Stimulated activated CD8-positive, alpha-beta memory T cell treated with anti-CD3 and anti-CD28 coated beads, Interleukin-2, amount 100 ng/mL, for 48 hours (primary cell): ENCODE measurements at regions not wholly inside any gene's neighbourhood (a gene's known extent, or its start where the extent isn't known, plus 50 kb on each side); places are given as distances from the start of the nearest gene placed in this dataset.
"Not testable (repeated sequence)": the region's sequence is repeated elsewhere in the genome, so short reads cannot be mapped to it uniquely, and the experiment has no call there.

Source experiments
- DNase-seq, 2 donors: peaks; one replicate each; pipeline ENCODE4 v3.0.0-alpha.2; 2020; ENCODE audit warnings: low read depth in 2 of 2

- no peak for DNase-seq
These were observed 107.8 kb upstream of the AHI1 start for GRCh38 chr6:135605278-135605790.

DNA sequence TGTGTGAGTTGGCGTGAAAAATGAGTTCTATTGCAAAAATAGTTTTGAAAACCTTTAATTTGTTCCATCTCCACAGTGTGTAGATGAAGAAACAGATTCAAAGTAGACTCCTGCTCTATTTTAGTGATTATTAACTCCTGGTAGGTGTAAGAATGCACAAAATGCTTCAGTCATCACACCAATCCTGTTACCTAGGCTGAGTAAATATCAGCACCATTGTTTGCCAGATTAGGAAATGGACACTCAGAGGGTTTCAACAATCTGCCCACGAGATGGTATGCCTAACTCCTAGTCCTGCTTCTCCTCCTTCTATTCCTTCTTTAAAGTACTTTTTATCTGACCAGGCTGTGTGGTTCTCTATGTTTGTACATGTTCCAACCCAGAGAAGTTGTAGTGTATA, 108.9 kb upstream of the AHI1 start:
- no peak for DNase-seq

DNA sequence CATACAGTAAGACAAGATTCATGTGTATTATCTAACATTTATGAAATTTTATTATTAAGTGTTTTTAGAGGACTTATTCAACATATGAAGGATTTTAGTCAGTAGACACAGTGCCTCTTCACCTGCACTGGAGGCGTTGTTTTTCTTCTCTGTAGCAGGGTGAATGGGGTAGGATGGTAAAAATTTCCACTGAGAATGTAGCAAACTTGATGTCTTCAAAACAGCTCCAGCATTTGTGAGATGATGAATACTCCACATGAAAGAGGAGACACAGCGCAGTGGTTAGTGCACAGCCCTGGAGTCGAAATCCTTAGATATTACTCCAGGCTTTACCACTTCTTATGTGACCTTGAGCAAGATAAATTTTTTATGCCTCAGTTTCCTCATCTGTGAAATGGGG, 110.5 kb upstream of the AHI1 start:
- no peak for DNase-seq

- DNase-seq, result not testable (repeated sequence)
These were observed 112.7 kb upstream of the AHI1 start for GRCh38 chr6:135610192-135610591.

DNA sequence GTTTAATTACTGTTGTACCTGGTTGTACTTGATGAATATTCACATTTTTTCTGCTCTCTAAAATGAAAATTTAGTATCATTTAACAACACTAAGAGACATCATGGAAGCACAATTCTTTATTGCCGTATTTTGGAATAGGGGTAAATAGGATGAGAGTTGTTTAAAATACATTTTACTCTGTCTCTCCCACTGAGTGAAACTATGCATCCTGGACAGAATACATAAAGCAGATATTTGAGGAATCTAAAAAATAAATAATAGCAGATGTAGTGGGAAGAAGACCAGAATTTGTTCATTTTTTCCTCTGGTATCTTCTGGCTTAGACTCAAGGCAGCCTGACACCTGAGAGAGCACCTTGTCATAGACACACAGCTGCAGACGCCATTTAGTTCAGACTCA, 119.1 kb upstream of the AHI1 start:
- no peak for DNase-seq

DNA sequence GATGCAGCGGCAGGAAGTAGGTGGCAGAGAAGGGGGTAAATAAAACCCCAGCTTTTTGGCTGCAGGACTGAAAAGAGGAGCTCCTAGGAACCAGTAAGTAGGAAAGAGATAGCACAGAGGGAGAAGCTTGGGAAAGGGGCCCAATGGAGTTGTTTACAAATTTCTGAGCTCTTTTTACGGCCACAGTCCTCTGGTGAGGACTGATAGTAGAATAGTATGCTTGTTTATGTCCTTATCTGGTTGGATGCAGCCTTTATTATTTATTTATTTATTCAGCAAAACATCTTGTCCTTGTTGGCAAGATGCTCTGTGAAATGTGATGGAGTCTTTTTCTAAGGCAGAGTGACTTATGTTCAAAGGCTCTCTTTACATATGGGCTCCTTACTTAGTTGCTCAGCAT, 119.7 kb upstream of the AHI1 start:
- no peak for DNase-seq

- no peak for DNase-seq
These were observed 124.5 kb upstream of the AHI1 start for GRCh38 chr6:135622081-135622480.

DNA sequence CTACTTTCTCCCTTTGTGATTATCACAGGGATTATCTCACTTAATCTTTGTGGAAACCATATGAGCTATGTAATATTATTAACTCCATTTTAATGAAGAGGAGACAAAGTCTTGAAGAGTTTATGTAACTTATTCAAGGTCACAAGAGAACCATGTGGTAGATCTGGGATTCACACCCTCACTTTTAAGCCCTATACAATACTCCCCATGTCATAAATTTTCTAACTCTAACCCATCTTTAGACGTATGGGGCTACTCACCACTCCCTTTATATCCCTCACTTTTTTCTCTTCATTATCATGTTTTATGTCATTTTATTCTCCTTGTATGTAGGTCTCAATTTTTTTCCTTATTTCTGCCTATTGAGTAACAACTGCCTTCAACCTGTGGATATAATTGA, 126.4 kb upstream of the AHI1 start:
- DNase-seq, result no peak

GRCh38 chr6:135624402-135625295, 127.1 kb upstream of the AHI1 start:
- no peak for DNase-seq

- DNase-seq, result not testable (repeated sequence)
These were observed 128.5 kb upstream of the AHI1 start for GRCh38 chr6:135626001-135626400.

DNA sequence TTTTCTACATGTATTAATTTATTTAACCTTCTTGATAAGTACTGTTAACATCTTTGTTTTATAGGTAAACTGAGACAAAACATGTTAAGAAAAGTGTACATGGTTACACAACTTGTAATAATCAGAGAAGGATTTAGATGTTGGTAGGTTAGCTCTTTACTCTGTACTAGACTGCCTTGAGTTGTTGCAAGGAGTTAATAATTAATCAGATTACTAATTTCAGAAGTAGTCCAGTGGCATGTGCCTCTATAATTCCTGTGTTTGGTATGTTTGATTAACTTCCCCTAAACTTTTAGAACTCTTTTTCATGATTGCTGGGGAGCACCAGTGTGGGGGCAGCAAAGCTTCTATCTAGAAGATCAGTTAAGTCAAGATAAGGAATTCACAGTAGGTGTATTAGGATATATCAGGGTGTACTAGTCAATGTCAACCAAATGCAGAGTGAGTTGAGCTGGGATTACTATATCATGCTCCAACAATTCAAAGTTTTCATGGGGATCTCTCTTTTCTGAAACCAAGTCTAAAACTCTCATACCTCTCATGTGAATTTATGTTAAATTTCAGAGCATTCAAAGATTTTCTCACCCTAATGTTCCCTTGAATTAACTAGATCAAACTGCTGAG, 129.7 kb upstream of the AHI1 start:
- no peak for DNase-seq

GRCh38 chr6:135630789-135631376, 133.3 kb upstream of the AHI1 start:
- no peak for DNase-seq

DNA sequence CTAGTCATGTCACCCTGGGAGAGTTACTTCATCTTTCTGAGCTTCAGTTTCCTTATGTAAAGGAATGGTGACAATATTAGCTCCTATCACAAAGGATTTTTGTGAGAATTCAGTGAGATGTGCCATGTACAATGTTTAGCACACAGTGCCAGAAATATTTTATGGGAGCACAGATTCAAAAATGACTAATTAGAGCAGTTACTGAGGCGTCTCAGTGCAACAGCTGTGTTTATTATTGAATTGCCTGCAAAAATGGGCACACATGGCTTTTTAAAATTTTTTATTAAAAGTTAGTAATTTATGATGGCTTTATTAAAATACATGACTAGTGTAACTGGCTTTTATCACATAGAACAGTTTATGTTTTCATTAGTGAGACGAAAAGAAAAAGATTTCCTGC, 134.3 kb upstream of the AHI1 start:
- no peak for DNase-seq

- DNase-seq, result no peak
These were observed 136.0 kb upstream of the AHI1 start for GRCh38 chr6:135633573-135633972.

- DNase-seq, result no peak
These were observed 140.2 kb upstream of the AHI1 start for GRCh38 chr6:135637701-135638100.

- no peak for DNase-seq
These were observed 140.6 kb upstream of the AHI1 start for GRCh38 chr6:135638108-135638507.

DNA sequence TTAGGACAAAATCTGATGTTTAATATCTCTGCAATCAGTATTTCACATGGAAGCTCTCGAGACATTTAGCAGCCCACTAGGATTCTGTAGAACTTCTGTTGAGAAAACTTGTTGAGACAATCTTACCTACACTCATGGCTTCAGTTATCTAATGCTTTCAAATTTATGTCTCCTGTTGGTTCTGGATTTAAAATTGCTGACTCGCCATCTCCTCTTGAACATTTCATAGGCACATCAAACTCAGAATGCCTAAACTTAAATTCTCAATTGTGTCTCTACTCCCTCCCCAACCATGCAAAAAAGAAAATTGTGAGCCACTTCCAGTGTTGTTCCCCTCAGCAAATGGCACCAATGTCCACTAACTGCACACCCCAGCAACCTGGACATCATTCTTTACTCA, 142.5 kb upstream of the AHI1 start:
- no peak for DNase-seq

DNA sequence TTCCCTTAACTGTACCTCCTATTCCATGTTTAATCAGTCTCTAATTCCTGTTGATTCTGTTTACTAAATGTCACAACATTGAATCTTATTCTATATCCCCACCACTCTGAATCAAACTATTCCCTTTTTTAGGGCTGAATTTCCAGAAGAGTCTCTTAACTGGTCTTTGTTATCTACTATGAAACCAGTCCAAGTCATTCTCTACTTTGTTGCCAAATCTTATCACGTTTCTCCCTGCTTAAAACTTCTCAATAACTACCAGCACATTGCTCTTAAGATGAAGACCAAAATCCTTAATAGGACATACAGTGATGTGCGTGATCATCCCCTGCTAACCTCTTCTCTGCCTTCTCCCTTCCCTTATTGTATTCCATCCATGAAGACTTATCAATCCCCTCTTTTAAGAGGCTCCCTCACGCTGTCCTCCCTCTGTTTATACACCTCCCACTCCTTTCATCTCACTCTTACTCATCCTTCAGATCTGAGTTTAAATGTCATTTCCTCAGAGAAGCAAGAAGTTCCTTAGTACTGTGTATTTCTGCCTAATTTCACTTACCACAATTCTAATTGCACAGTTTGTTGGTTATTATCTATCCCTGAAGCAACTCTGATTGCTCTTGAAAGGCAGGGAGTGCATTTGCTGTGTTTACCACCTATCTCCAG, 143.0 kb upstream of the AHI1 start:
- DNase-seq, result no peak

GRCh38 chr6:135642912-135643311, 145.4 kb upstream of the AHI1 start:
- no peak for DNase-seq

DNA sequence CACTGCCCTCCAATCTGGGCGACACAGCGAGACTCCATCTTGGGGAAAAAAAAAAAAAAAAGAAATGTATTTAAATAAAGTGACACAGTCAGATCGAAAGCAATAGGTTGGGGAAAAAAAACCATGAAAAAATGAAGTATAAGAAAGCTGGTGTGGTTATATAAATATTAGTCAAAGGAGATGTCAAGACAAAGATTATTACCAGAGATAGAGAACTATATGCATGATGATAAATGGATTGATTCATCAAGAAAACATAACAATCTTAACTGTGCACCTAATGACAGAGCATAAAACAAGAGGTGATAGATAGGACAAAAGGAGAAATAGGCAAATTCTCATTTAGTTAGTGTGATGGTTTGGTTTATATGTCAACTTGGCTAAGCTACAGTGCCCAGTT, 146.9 kb upstream of the AHI1 start:
- no peak for DNase-seq

- no peak for DNase-seq
These were observed 150.0 kb upstream of the AHI1 start for GRCh38 chr6:135647521-135647920.
